HG02852 (cell line): ENCODE measurements at regions not wholly inside any gene's neighbourhood (a gene's known extent, or its start where the extent isn't known, plus 50 kb on each side); places are given as distances from the start of the nearest gene placed in this dataset.
"Not testable (repeated sequence)": the region's sequence is repeated elsewhere in the genome, so short reads cannot be mapped to it uniquely, and the experiment has no call there.

ENCODE experiments used
- ATAC-seq: cut with Tn5 transposase; IDR thresholded peaks from one replicate; pipeline ENCODE4 v1.9.1; 2021; ENCODE audit warnings: mild to moderate bottlenecking, moderate library complexity; ENCODE audit not compliant: unreplicated experiment

DNA sequence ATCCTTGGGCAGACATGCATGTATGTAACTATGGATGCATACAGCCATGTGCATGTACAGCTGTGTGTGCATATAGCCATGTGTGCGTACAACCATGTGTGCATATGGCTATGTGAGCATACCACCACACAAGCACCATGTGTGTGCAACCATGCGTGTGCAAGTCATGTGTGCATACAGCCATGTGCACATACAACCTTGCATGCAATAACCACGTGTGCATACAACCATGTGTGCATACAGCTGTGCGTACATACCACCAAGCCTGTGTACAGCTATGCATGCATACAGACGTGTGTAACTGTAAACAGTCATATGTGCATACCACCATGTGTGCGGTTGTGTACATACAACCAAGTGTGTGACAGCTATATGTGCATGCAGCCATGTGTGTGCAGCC lies 186.4 kb downstream of the LAT start:
- not testable (repeated sequence) for ATAC-seq

GRCh38 chr16:29170393-29171119 lies 185.7 kb downstream of the LAT start:
- not testable (repeated sequence) for ATAC-seq

GRCh38 chr16:29169295-29169994 lies 184.6 kb downstream of the LAT start:
- not testable (repeated sequence) for ATAC-seq

- not testable (repeated sequence) for ATAC-seq
Observed at GRCh38 chr16:29168515-29169259, 183.8 kb downstream of the LAT start.

DNA sequence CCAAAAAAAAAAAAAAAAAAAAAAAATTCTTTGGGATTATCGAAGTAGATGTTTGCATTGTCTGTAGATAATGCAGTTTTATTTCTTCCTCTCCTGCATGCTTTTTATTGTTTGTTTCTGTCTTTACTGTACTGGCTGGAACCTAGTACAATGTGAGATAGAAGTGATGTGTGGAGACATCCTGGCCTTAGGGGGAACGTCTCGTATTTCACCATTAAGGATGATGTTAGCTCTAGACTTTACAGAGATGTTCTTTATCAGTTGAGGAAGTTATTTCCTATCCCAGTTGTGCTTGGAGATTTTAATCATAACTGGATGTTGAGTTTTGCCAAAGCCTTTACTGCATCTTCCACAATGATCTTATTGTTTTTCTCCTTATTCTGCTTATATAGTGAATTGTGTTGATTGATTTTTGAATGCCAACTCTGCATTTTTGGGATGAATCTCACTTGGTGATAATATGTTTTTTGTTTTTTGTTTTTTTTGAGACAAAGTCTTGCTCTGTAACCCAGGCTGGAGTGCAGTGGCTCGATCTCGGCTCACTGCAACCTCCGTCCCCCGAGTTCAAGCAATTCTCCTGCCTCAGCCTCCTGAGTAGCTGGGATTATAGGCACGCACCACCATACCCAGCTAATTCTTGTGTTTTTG lies 179.7 kb downstream of the LAT start:
- ATAC-seq = not testable (repeated sequence)

- not testable (repeated sequence) for ATAC-seq
Observed at GRCh38 chr16:29160171-29160570, 175.3 kb downstream of the LAT start.

GRCh38 chr16:29159603-29160002 lies 174.8 kb downstream of the LAT start:
- not testable (repeated sequence) for ATAC-seq

GRCh38 chr16:29158785-29159184 lies 173.9 kb downstream of the LAT start:
- ATAC-seq = no peak

GRCh38 chr16:29158031-29158784 lies 173.4 kb downstream of the LAT start:
- not testable (repeated sequence) for ATAC-seq

DNA sequence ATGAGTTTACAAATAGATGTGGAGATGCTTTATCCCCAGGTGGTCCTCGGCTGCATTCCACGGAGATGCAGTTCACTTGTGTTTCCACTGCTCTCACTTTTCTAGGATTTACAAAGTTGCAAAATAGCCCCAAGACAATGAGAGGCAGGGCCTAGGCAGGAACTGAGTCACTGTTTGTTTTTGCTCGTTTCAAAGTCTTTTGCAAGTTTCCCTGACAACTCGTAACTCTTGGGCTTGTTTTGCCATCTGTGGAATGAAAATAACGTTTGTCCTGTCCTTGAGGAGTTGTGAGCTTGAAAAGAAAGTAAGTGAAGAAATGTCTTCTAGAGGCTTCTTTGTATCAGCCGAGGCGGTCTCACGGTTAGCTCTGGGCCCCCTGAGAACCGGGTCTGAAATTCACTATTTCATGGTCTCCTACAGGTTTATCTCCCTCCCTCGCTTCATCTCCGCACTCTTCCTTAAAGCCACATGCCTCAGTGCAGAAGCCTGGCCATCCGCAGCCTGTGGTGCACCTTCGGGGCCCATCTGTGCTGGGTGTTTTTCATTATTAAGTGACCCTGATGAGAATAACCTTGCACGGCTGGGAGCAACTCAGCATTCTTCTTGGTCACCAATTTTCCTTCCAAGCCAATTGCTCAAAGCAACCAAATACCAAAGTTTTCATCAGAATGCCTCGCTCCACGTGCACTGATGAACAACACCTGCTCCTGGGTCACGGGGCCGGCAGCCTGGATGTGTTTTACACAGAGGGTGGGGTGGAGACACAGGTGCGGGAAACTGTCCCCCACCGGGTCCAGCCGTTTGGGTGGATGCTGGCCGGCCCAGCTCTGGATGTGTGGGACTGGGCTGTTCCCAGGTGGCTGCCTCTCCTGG lies 172.4 kb downstream of the LAT start:
- ATAC-seq = not testable (repeated sequence)

DNA sequence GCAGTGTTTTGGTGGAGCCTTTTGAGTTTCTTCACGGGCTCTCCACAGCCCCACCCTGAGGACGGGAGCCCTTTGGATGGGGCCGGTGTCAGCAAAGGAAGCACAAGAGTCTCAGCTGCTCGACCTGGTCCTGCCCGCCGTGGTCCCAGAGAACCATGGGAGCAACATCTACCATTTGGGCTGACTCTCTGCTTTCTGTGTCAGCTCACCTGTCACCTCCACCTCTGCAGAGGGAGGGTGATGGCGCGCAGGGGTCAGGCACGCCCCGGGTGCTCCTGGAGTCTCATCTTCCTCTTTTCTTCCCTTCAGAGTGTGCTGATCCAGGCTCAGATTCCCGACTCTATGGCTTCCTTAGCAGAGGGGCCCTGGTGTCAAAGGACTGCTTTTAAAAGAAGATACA lies 171.7 kb downstream of the LAT start:
- no peak for ATAC-seq

DNA sequence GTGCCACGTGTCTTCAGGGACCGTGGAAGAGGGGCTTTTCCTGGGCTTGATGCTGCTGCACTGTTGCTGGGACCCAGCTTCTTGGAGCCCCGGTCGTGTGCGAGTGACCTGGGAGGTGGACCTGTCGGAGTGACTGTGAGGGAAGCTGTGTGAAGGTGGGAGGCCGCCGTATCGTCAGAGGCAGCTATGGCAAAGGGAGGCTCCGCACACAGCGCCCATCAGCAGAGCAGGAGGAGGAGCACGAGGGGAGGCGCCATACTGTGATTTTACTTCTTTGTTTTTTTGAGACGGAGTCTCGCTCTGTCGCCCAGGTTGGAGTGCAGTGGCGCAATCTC lies 171.0 kb downstream of the LAT start:
- not testable (repeated sequence) for ATAC-seq

DNA sequence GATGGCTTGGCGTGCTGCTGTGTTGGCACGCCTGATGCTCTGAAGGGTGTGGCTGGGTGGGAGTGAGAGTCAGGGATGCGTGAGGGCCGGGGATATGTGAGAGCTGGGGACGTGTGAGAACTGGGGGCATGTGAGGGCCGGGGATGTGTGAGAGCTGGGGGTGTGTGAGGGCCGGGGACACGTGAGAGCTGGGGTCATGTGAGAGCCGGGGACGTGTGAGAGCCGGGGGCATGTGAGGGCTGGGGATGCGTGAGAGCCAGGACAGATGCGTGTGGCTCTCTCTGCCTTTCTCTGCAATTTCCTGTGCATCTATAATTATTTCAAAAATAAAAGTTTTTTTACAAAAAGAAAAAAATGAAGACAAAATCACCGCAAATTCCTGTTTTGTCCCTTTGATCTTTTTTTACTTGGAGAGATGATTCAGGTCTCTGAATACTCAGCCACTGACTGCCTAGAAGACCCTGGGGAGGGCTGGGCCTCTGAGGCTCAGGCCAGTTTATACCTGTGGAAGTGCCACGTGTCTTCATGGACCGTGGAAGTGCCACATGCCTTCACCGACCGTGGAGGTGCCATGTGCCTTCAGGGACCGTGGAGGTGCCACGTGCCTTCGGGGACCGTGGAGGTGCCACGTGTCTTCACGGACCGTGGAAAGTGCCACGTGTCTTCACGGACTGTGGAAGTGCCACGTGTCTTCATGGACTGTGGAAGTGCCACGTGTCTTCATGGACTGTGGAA lies 170.4 kb downstream of the LAT start:
- ATAC-seq = not testable (repeated sequence)

- no peak for ATAC-seq
Observed at GRCh38 chr16:29154676-29155121, 169.8 kb downstream of the LAT start.

GRCh38 chr16:29154088-29154487 lies 169.2 kb downstream of the LAT start:
- no peak for ATAC-seq

- ATAC-seq = not testable (repeated sequence)
Observed at GRCh38 chr16:29153307-29153706, 168.5 kb downstream of the LAT start.

GRCh38 chr16:29152544-29153031 lies 167.7 kb downstream of the LAT start:
- ATAC-seq = not testable (repeated sequence)

DNA sequence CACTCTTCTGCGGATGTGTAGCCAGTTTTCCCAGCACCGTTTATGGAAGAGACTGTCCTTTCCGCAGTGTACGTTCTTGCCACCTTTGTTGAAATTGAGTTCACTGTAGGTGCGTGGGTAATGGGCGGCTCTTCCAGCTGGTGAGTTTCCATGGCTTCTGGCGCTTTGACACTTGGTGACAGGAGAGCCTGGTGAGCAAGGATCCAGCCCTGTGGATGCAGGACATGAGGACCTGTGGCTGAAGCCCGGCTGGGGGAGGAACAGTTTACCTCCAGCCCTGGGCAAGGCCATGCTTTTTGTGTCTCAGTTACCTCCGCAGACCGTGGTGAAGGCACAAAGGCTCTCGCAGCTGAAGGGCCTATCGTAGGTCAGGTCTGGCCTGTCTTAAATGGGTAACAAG lies 166.5 kb downstream of the LAT start:
- no peak for ATAC-seq

DNA sequence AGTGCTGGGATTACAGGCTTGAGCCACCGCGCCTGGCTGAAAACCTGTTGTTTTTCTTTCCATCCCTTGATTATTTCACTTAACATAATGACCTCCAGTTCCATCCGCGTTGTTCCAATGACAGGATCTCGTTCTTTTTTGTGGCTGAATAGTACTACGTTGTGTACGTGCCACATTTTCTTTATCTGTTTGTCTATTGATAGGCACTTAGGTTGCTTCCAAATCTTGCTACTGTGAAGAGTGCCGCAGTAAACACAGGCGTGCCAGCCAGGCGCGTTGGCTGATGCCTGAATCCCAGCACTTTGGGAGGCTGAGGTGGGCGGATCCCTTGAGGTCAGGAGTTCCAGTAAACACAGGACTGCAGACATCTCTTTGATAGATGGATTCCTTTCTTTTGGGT lies 165.1 kb downstream of the LAT start:
- not testable (repeated sequence) for ATAC-seq
